DMS153 (cell line): ENCODE measurements at regions not wholly inside any gene's neighbourhood (a gene's known extent, or its start where the extent isn't known, plus 50 kb on each side); places are given as distances from the start of the nearest gene placed in this dataset.

Experiments
- DNase-seq: peaks from one replicate; lab custom pipeline; 2025; lab: John Stamatoyannopoulos, UW

GRCh38 chr14:82047777-82048470, 514.3 kb upstream of the SEL1L start:
- DNase-seq = no peak

GRCh38 chr14:82052778-82053177, 519.1 kb upstream of the SEL1L start:
- no peak for DNase-seq

DNA sequence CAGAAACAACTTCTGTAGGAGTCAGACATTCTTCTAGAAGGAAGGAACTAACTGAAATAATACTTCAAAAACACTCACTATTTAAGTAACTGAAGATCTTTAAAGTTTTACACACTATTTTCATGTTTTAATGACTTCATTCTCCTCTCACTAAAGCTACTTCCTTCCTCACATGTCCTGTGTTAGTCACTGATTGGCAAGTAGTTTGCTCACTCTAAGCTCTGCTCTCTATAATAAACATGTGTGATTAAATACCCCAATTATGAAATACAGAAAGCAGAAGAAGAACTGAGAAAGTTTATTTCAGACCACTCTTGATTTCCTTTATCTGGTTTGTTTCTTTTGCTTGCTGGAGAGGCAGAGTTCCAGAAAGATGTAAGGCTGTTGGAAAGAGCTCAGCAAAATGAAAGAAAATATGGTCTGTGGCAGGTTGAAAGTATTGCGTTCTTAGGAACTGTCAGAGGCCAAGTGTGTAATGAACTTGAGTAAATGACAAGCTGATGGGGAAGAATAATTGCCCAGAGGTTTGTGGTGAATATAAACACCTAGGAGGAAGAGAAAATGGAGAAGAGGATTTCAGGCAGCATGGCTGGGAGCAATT, 522.0 kb upstream of the SEL1L start:
- DNase-seq = no peak

DNA sequence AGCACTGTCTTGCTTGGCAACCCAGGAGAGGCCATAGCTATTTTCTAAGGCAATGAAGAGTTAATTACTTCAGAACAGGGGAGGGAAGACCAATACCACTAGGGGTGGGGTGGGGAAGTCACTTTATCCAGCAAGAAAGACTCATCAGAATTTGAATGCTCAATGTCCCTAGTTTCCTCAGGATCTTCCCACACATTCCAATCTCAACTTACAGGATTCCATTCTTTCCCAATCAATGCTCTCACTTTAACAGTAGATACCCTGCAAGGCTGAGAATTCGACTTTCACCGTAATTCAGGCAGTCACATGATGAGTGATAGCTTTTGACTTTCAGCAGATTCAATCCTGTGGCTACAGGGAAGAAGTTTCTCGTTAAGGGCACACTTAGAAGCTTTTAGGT, 526.6 kb upstream of the SEL1L start:
- DNase-seq = no peak

- peak; percentile 71 for DNase-seq
Measured at GRCh38 chr14:82067221-82067875, 533.7 kb upstream of the SEL1L start.

GRCh38 chr14:82070040-82070439, 536.4 kb upstream of the SEL1L start:
- no peak for DNase-seq

GRCh38 chr14:82070753-82071152, 537.1 kb upstream of the SEL1L start:
- no peak for DNase-seq

GRCh38 chr14:82073547-82073946, 539.9 kb upstream of the SEL1L start:
- no peak for DNase-seq

- no peak for DNase-seq
Measured at GRCh38 chr14:82075566-82075965, 541.9 kb upstream of the SEL1L start.

- no peak for DNase-seq
Measured at GRCh38 chr14:82079553-82079952, 545.9 kb upstream of the SEL1L start.

- DNase-seq = no peak
Measured at GRCh38 chr14:82080370-82080769, 546.7 kb upstream of the SEL1L start.

- DNase-seq = no peak
Measured at GRCh38 chr14:82084813-82085212, 551.2 kb upstream of the SEL1L start.

DNA sequence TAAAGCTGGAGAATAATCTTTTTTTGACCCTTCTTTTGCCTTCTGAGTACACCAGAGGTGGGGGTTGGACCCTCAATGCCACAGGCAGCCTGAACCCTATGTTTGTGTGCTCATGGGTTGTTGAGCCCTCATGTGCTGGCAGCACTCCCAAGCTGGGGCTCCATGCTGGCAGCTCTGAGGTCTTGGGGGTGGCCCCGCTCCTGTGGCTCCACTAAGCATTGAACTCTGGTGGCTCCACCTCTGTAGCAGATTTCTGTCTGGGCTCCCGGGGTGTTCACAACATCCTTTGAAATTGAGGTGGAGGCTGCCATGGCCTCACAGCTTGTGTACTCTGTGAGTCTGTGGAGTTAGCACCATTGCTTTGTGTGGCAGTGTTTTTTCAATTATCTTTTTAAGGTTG, 557.4 kb upstream of the SEL1L start:
- DNase-seq = no peak

- peak; percentile 75 for DNase-seq
Measured at GRCh38 chr14:82094829-82095345, 561.2 kb upstream of the SEL1L start.

DNA sequence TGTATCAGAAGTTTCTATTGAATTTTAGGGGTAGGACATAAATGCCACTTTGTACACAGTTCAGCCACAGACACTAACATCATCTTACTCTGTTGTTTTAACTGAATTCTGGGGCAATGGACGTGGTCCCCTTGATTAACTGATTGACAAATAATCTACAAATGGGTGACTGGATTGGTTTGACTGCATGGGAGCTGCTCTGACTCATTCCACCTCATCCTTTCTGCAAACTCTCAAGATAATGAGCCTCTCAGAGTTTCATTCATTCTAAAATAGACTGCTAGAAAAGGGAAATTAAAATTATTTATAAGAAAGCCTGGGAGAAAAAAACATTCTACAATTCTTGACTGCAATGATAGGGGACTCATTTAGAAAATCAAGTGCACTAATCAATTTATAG, 570.4 kb upstream of the SEL1L start:
- DNase-seq = no peak

GRCh38 chr14:82112210-82112839, 578.7 kb upstream of the SEL1L start:
- DNase-seq = no peak

GRCh38 chr14:82113007-82113406, 579.4 kb upstream of the SEL1L start:
- no peak for DNase-seq

DNA sequence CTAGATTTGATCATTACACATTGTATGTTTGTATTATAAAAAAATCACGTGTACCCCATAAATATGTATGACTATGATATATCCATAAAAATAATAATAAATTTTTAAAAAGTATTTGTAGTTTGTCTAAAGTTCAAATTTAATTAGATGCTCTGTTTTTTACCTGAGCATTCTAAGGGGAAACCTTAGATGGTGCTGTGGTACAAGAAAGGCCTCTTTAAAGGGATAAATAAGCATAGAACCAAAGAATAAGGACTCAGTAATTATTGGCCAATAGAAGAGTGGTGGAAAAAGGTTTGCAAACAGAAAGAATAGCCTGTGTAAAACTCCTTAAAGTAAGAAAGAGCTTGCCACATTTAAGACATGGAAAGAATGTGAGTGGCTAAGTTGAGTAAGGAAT, 580.1 kb upstream of the SEL1L start:
- no peak for DNase-seq

DNA sequence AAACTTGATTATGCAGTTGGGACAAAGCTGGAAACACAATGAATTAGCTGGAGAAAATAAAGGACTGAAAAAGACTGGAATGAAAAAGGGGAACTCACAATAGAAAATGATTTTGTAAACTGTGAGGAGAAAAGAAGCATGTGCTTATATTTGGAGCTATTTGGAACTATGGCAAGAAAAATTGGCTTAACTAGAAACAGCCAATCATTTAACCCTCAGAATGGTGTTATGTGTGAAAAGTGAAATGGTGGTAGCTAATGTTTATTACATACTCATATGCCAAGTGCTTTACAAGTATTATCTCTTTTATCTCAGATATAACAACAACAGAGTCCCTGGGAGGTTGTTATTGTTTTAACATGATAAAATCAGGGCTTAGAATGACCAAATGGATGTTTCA, 583.1 kb upstream of the SEL1L start:
- no peak for DNase-seq

DNA sequence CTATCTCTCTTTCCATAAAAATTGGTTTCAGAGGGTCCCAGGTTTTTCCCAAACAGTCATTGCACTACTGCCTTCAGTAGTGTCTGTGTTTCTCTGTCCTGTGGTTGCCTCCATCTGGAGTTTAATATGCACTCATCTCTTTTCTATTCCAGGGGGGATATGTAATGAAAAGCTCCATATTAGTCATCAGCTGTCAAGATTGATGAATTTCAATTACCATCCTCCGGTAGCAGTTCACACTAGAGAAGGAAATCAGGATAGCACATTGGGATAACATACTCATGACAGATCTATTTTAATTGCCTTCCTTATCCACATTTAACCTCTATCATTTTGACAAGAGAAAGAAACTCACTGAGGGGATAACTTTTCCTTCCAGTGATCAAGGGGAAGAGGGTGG, 589.0 kb upstream of the SEL1L start:
- DNase-seq = no peak

DNA sequence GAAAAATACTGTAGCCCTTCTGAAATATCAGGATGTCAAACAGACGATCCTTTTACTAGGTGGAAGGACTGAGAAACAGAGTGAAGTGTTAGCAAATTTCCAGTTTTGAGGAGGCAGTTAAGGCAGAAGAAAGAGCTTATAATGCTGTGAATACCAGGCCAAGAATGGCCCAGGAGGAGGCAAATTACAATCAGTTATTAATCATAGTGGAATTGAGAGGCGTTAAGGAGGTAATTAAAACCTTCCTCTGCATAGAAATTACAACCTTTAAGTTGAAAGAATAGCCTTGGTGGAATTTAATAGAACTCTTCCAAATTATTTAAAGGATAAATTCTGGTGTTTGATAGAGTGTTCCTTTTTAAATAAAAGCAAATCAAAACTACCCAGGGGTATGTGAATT, 590.9 kb upstream of the SEL1L start:
- no peak for DNase-seq

DNA sequence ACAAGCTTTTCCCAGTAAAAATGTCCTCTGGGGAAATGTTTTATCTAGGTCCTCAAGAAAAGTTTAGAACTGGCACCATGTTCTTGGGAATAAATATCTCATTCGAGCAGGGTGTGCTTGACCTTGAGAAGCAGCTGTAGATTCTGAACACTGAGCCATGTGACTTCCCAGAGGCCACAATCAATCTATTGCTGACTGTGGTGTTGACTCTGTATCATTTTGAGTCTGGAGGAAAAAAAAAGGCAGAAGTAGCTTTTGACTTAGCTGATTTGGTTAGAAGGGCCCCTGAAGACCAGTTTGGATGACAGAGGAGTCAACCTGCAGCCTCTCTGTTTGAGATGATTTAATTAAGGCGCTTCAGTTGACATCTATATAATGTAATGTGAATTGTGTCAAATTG, 592.4 kb upstream of the SEL1L start:
- DNase-seq = no peak

DNA sequence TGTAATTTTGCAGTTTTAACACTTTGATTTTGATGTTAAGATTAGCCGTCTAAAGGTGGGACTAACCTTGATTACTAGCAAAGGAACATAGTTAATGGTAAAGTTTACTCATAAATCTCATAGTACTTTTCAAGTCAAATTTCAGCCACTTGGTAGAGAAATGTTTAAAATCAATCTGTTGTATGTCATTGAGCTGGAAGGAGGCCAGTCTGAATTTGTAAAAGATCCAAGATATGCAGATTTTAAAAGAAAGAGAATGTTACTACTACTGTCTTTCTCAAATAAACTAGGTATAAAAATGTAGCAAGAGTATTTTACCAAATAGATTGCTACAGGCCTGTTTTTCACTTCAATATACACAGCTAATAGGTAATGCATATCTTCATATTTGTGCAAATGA, 600.8 kb upstream of the SEL1L start:
- no peak for DNase-seq
